ENCODE measurements at regions not wholly inside any gene's neighbourhood (a gene's known extent, or its start where the extent isn't known, plus 50 kb on each side); places are given as distances from the start of the nearest gene placed in this dataset.

- TF ChIP-seq SIN3A (IDR thresholded peaks at IDR 0.05; ENCODE audit: borderline replicate concordance, insufficient read depth, low read length) (no peak), FOXP2 (optimal IDR thresholded peaks at IDR 0.05; ENCODE audit: borderline replicate concordance, extremely low read depth, extremely low read length, insufficient read depth) (no peak), TAF1 (IDR thresholded peaks at IDR 0.05; ENCODE audit: borderline replicate concordance, insufficient read depth, low read length) (no peak), REST (IDR thresholded peaks at IDR 0.05; ENCODE audit: insufficient read depth in 1 of 2, low read depth in 2 of 2, low read length in 2 of 2) (no peak), POLR2AphosphoS5 (IDR thresholded peaks at IDR 0.05; ENCODE audit: low read depth, low read length) (no peak)
Observed at GRCh38 chr19:34066007-34066643, 106.2 kb upstream of the LSM14A start.

- TF ChIP-seq SIN3A (IDR thresholded peaks at IDR 0.05; ENCODE audit: borderline replicate concordance, insufficient read depth, low read length) (no peak), FOXP2 (optimal IDR thresholded peaks at IDR 0.05; ENCODE audit: borderline replicate concordance, extremely low read depth, extremely low read length, insufficient read depth) (no peak), POLR2AphosphoS5 (IDR thresholded peaks at IDR 0.05; ENCODE audit: low read depth, low read length) (no peak), REST (IDR thresholded peaks at IDR 0.05; ENCODE audit: insufficient read depth in 1 of 2, low read depth in 2 of 2, low read length in 2 of 2) (no peak), TAF1 (IDR thresholded peaks at IDR 0.05; ENCODE audit: borderline replicate concordance, insufficient read depth, low read length) (no peak)
Observed at GRCh38 chr19:34067861-34068271, 104.4 kb upstream of the LSM14A start.

GRCh38 chr19:34075661-34076091, 96.6 kb upstream of the LSM14A start:
- no peak for TF ChIP-seq SIN3A (IDR thresholded peaks at IDR 0.05; ENCODE audit: borderline replicate concordance, insufficient read depth, low read length)
- no peak for TF ChIP-seq TAF1 (IDR thresholded peaks at IDR 0.05; ENCODE audit: borderline replicate concordance, insufficient read depth, low read length)
- TF ChIP-seq FOXP2 (optimal IDR thresholded peaks at IDR 0.05; ENCODE audit: borderline replicate concordance, extremely low read depth, extremely low read length, insufficient read depth) = no peak
- no peak for TF ChIP-seq POLR2AphosphoS5 (IDR thresholded peaks at IDR 0.05; ENCODE audit: low read depth, low read length)
- TF ChIP-seq REST (IDR thresholded peaks at IDR 0.05; ENCODE audit: insufficient read depth in 1 of 2, low read depth in 2 of 2, low read length in 2 of 2) = no peak

DNA sequence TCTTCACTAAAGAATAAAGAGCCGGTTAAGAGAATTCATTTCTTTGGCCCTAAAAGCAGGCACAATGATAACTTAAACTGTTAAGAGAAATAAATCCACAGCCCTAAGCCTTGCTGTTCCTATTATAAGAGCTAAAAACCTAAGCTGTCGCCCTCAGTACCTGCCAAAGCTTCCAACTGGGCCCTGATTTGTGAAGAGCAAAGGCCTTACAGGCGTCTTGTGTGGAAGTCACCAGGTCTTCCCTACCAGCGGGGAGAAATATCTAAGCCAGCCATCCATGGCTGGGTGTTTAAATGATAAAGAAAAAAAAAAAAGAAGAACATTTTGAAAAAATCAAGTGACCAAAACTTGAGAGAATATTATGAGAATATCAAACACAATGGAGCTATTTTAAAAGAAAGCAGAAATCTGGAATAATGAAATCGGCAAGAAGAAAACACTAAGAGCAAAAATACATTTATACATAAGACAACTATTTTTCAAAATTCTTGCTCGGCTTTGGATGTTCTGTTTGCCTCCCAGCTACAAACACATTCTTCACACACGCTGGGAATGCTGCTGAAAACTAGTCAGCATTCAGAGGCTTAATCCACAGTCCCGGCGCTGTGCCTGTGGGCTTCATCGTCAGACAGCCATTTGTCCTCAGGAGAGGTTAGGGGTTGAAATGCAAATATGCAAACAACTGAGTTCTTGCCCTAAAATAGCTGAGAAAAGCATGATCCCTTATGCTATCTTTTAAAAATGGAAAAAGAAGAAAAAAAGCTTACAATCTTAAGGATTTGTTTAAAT, 89.8 kb upstream of the LSM14A start:
- TF ChIP-seq SIN3A (IDR thresholded peaks at IDR 0.05; ENCODE audit: borderline replicate concordance, insufficient read depth, low read length) (no peak), REST (IDR thresholded peaks at IDR 0.05; ENCODE audit: insufficient read depth in 1 of 2, low read depth in 2 of 2, low read length in 2 of 2) (no peak), FOXP2 (optimal IDR thresholded peaks at IDR 0.05; ENCODE audit: borderline replicate concordance, extremely low read depth, extremely low read length, insufficient read depth) (no peak), POLR2AphosphoS5 (IDR thresholded peaks at IDR 0.05; ENCODE audit: low read depth, low read length) (no peak), TAF1 (IDR thresholded peaks at IDR 0.05; ENCODE audit: borderline replicate concordance, insufficient read depth, low read length) (no peak)
